DOHH2 (cell line): ENCODE measurements at regions not wholly inside any gene's neighbourhood (a gene's known extent, or its start where the extent isn't known, plus 50 kb on each side); places are given as distances from the start of the nearest gene placed in this dataset.

Experiments used
- CTCF ChIP-seq: fragments of 200-600 bp; sonication (generic); IDR thresholded peaks from one replicate; pipeline ENCODE4 v1.5.1; 2014; ENCODE audit warnings: antibody characterized with exemption, mild to moderate bottlenecking, low read depth, low read length; ENCODE audit not compliant: poor library complexity, severe bottlenecking
- EZH2phosphoT487 ChIP-seq: fragments of 200-600 bp; sonication (generic); IDR thresholded peaks from 2 replicates; pipeline ENCODE4 v1.6.1; 2017; ENCODE audit warnings: borderline replicate concordance, mild to moderate bottlenecking, antibody characterized with exemption, low read length, moderate library complexity, mixed read lengths

DNA sequence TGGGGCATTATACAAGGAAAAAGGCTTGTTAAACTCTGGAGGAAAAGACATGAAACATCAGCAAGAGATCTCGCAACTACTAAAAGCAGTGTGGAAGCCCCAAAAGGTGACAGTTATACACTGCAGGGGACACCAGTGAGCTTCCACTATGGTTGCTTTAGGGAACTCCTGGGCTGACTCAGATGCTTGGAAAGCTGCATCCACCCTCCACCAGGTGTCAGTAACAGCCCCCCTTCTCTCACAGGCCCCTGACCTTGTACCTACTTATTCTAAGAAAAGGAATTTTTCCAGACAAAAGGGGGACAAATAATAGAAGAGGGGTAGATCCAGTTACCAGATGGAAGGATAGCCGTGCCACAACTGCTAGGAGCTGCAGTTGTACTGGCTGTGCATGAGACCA is 154.4 kb upstream of the COX7C start:
- TF ChIP-seq CTCF = no peak
- TF ChIP-seq EZH2phosphoT487 = no peak
